Thyroid gland (tissue), 4 donors: ENCODE measurements at regions not wholly inside any gene's neighbourhood (a gene's known extent, or its start where the extent isn't known, plus 50 kb on each side); places are given as distances from the start of the nearest gene placed in this dataset.

Source experiments
- DNase-seq, 2 donors: peaks; one replicate each; pipeline ENCODE4 v3.0.0-alpha.2; 2019
- H3K27ac ChIP-seq, 3 donors: fragments of 200-600 bp; sonication (generic); 1 replicate in 2 of 3; 2 replicates in 1 of 3; pipeline ENCODE4 v1.5.1; 2016 to 2019; ENCODE audit warnings: mild to moderate bottlenecking in 1 of 3, moderate library complexity in 1 of 3
- H3K27me3 ChIP-seq: fragments of 200-600 bp; sonication (generic); one replicate; pipeline ENCODE4 v1.5.1; 2019
- H3K36me3 ChIP-seq, 2 donors: fragments of 200-600 bp; sonication (generic); one replicate each; pipeline ENCODE4 v1.5.1; 2016 to 2019
- H3K4me1 ChIP-seq, 2 donors: fragments of 200-600 bp; sonication (generic); one replicate each; pipeline ENCODE4 v1.5.1; 2017 to 2019
- H3K4me3 ChIP-seq, 3 donors: fragments of 200-600 bp; sonication (generic); replicated peaks in 1 of 3; 1 replicate in 2 of 3; 2 replicates in 1 of 3; pipeline ENCODE4 v1.5.1; 2016; ENCODE audit warnings: mild to moderate bottlenecking in 1 of 3
- H3K9me3 ChIP-seq: fragments of 200-600 bp; sonication (generic); one replicate; pipeline ENCODE4 v1.5.1; 2017
- POLR2A ChIP-seq, 2 donors: fragments of 450-650 bp; IDR thresholded peaks; one replicate each; pipeline ENCODE4 v1.6.1; 2017; ENCODE audit warnings: antibody characterized with exemption in 2 of 2, mild to moderate bottlenecking in 2 of 2, moderate library complexity in 1 of 2
- WGBS, 2 donors: methylation state at CpG; one replicate each; pipeline ENCODE4 v1.1.5; 2017; 5-methylcytosine and 5-hydroxymethylcytosine counted together
- intact Hi-C: fragments of 100-400 bp; cut with DNase I; formaldehyde crosslinking; loops from one replicate; pipeline ENCODE4 v1.15.1; 2023
- TF ChIP-seq, protein P1 (sequence below), 6 experiments: fragments of 200-600 bp in 3 of 6; fragments of 450-650 bp in 3 of 6; sonication (generic) in 3 of 6; IDR thresholded peaks; one replicate each; pipeline ENCODE4 v1.5.1; 2016 to 2019; ENCODE audit warnings: antibody characterized with exemption in 6 of 6, mild to moderate bottlenecking in 2 of 6, inconsistent platforms in 1 of 6, moderate library complexity in 1 of 6

- Histone ChIP-seq H3K27me3 (no peaks in the 10 kb centered on the region), H3K36me3 (no peaks in the 10 kb centered on the region), H3K9me3 (no peaks in the 10 kb centered on the region), H3K4me3 (no peak overlapping the region), H3K27ac (no peak overlapping the region), H3K4me1 (no peaks in the 10 kb centered on the region)
- intact Hi-C loops = no loop called here
- 89 to 93% methylated on average over 5 of the region's 5 CpGs for WGBS, 2 donors
- TF ChIP-seq, protein P1, sequence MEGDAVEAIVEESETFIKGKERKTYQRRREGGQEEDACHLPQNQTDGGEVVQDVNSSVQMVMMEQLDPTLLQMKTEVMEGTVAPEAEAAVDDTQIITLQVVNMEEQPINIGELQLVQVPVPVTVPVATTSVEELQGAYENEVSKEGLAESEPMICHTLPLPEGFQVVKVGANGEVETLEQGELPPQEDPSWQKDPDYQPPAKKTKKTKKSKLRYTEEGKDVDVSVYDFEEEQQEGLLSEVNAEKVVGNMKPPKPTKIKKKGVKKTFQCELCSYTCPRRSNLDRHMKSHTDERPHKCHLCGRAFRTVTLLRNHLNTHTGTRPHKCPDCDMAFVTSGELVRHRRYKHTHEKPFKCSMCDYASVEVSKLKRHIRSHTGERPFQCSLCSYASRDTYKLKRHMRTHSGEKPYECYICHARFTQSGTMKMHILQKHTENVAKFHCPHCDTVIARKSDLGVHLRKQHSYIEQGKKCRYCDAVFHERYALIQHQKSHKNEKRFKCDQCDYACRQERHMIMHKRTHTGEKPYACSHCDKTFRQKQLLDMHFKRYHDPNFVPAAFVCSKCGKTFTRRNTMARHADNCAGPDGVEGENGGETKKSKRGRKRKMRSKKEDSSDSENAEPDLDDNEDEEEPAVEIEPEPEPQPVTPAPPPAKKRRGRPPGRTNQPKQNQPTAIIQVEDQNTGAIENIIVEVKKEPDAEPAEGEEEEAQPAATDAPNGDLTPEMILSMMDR (IDR thresholded peaks at IDR 0.05) = no peak
- no peak for TF ChIP-seq POLR2A (IDR thresholded peaks at IDR 0.05)
- DNase-seq = no peak
Measured at GRCh38 chr13:50643060-50643459, 200.4 kb downstream of the DLEU7 start.

- H3K9me3 ChIP-seq = no peaks in the 10 kb centered on the region
- no peaks in the 10 kb centered on the region for H3K27me3 ChIP-seq
- H3K27ac ChIP-seq = no peak overlapping the region
- H3K36me3 ChIP-seq = no peaks in the 10 kb centered on the region
- no peak for DNase-seq
- no peak for TF ChIP-seq POLR2A (IDR thresholded peaks at IDR 0.05)
- TF ChIP-seq, protein P1 (IDR thresholded peaks at IDR 0.05) = no peak
- intact Hi-C loops = no loop called here
- H3K4me3 ChIP-seq = no peak overlapping the region
- 91 to 94% methylated on average over 5 of the region's 5 CpGs for WGBS, 2 donors
- no peaks in the 10 kb centered on the region for H3K4me1 ChIP-seq
Measured at GRCh38 chr13:50644081-50644871, 199.2 kb downstream of the DLEU7 start.

- intact Hi-C loops = no loop called here
- H3K27me3 ChIP-seq = no peaks in the 10 kb centered on the region
- H3K27ac ChIP-seq = no peak overlapping the region
- WGBS, 2 donors = 84 to 87% methylated on average over 4 of the region's 4 CpGs
- no peaks in the 10 kb centered on the region for H3K4me1 ChIP-seq
- H3K36me3 ChIP-seq = no peaks in the 10 kb centered on the region
- no peak overlapping the region for H3K4me3 ChIP-seq
- TF ChIP-seq POLR2A (IDR thresholded peaks at IDR 0.05) = no peak
- TF ChIP-seq, protein P1 (IDR thresholded peaks at IDR 0.05) = no peak
- no peaks in the 10 kb centered on the region for H3K9me3 ChIP-seq
- DNase-seq = no peak
Measured at GRCh38 chr13:50645092-50645491, 198.4 kb downstream of the DLEU7 start.

DNA sequence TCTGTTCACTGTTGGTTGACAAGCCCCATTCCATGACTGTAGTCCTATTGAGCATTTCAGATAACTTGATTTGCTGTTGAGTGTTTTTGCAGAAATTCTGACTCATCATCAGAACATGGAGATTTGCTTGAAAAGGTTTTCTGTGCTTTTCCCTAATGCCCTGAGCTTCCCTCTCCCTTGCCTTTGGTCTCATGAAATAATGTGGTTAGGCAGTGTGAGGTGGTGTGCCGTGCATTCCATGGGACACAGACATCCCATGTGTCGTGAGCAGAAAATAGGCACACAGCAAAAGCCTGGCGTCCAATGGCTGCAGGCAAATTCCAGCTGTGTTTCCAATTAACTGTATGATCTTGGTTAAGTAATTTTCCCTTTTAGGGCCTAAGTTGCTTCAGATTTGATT is 197.4 kb downstream of the DLEU7 start:
- Histone ChIP-seq H3K4me1 (no peaks in the 10 kb centered on the region), H3K27me3 (no peaks in the 10 kb centered on the region), H3K27ac (no peak overlapping the region), H3K9me3 (no peaks in the 10 kb centered on the region), H3K4me3 (no peak overlapping the region), H3K36me3 (no peaks in the 10 kb centered on the region)
- intact Hi-C loops = no loop called here
- DNase-seq = no peak
- WGBS, 2 donors = 96 to 97% methylated on average over 3 of the region's 3 CpGs
- TF ChIP-seq, protein P1 (IDR thresholded peaks at IDR 0.05) = no peak
- TF ChIP-seq POLR2A (IDR thresholded peaks at IDR 0.05) = no peak

DNA sequence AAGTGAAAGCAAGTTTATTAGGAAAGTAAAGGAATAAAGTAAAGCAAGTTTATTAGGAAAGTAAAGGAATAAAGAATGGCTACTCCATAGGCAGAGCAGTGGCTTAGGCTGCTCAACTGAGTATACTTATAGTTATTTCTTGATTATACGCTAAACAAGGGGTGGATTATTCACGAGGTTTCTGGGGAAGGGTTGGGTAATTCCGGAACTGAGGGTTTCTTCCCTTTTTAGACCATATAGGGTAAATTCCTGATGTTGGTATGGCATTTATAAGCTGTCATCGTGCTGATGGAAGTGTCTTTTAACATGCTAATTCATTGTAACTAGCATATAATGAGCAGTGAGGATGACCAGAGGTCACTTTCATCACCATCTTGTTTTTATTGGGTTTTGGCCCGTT is 194.3 kb downstream of the DLEU7 start:
- Histone ChIP-seq H3K27me3 (no peaks in the 10 kb centered on the region), H3K27ac (no peak overlapping the region), H3K36me3 (no peaks in the 10 kb centered on the region), H3K4me1 (no peaks in the 10 kb centered on the region), H3K4me3 (no peak overlapping the region), H3K9me3 (no peaks in the 10 kb centered on the region)
- 77 to 88% methylated on average over 5 of the region's 5 CpGs for WGBS, 2 donors
- TF ChIP-seq, protein P1 (IDR thresholded peaks at IDR 0.05) = no peak
- no peak for TF ChIP-seq POLR2A (IDR thresholded peaks at IDR 0.05)
- intact Hi-C loops = no loop called here
- DNase-seq = no peak
